GM12873 (cell line): ENCODE measurements at regions not wholly inside any gene's neighbourhood (a gene's known extent, or its start where the extent isn't known, plus 50 kb on each side); places are given as distances from the start of the nearest gene placed in this dataset.

ENCODE experiments used
- TF ChIP-seq, protein P1 (sequence below): IDR thresholded peaks from 2 replicates; pipeline ENCODE4 v1.5.1; 2012; ENCODE audit warnings: low read depth, mild to moderate bottlenecking, moderate library complexity, low read length, control low read depth; ENCODE audit not compliant: insufficient read depth; ENCODE audit errors: missing control alignments

DNA sequence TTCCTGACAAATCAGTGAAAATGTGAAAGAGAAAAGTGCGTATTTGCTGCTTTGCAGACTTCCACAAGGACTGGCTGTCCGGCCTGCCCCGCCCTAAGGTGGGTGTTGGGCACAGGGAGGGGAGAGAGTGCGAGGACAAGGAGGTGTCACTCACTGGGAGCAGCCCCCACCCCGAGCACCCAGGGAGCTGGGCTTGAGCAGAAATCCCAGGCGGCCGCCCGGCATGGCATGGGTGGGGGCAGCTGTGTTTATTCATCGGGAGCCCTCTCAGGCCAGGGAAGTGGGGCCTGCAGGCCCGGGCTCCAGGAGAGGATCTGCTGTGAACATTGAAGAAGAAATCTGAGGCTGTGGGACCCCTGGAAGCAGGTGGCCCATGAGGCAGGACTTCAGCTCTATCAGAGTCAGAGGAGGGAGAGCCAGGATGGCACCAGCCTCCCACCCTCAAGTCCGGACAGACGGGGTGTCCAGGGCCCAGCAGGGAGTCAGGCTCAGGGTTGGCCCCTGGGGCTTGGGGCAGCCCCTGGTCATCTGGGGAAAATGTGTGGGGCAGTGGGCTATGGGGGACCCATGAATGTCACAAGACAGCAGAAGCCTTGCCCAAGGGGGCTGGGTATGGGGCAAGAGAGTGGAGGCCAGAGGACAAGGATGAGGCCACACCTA, 164.4 kb upstream of the PPP2R2D start:
- TF ChIP-seq, protein P1, sequence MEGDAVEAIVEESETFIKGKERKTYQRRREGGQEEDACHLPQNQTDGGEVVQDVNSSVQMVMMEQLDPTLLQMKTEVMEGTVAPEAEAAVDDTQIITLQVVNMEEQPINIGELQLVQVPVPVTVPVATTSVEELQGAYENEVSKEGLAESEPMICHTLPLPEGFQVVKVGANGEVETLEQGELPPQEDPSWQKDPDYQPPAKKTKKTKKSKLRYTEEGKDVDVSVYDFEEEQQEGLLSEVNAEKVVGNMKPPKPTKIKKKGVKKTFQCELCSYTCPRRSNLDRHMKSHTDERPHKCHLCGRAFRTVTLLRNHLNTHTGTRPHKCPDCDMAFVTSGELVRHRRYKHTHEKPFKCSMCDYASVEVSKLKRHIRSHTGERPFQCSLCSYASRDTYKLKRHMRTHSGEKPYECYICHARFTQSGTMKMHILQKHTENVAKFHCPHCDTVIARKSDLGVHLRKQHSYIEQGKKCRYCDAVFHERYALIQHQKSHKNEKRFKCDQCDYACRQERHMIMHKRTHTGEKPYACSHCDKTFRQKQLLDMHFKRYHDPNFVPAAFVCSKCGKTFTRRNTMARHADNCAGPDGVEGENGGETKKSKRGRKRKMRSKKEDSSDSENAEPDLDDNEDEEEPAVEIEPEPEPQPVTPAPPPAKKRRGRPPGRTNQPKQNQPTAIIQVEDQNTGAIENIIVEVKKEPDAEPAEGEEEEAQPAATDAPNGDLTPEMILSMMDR = no peak

GRCh38 chr10:131737543-131738395, 163.0 kb upstream of the PPP2R2D start:
- TF ChIP-seq, protein P1 = no peak

DNA sequence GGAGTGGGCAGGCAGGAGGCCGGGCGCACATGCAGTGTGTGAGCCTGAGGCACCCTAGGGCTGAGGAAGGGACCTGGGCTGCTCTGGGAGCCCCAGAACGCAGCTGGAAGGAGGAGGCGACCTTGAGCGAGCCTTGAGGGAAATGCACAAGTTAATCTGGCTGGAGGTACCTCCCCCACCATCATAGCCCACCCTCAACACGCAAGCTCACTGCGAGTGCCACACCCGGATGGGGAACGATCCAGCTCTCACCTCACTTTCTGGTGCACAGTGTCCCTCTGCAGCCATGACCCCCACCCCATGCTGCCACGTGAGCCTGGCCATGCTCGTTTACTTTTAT, 162.4 kb upstream of the PPP2R2D start:
- TF ChIP-seq, protein P1 = no peak

GRCh38 chr10:131739206-131739605, 161.6 kb upstream of the PPP2R2D start:
- TF ChIP-seq, protein P1 = no peak

DNA sequence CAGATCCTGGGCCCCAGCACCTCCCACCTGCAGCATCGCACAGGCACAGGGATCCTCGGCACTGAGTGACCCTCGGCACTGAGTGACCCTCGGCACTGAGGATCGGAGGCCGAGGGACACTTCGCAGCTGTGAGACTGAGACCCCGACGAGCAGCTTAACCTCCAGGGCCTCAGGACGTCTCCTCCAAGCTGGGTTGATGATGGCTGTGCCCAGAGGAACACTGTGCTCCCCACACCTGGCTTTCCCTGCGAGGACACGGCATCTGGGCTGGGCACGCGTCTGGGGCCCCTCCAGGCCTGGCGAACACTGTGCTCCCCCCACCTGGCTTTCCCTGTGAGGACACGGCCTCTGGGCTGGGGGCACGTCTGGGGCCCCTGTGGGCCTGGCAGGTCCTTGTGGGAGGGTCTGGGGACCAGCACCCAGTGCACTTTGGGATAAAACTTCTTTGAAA, 158.3 kb upstream of the PPP2R2D start:
- TF ChIP-seq, protein P1 = no peak

DNA sequence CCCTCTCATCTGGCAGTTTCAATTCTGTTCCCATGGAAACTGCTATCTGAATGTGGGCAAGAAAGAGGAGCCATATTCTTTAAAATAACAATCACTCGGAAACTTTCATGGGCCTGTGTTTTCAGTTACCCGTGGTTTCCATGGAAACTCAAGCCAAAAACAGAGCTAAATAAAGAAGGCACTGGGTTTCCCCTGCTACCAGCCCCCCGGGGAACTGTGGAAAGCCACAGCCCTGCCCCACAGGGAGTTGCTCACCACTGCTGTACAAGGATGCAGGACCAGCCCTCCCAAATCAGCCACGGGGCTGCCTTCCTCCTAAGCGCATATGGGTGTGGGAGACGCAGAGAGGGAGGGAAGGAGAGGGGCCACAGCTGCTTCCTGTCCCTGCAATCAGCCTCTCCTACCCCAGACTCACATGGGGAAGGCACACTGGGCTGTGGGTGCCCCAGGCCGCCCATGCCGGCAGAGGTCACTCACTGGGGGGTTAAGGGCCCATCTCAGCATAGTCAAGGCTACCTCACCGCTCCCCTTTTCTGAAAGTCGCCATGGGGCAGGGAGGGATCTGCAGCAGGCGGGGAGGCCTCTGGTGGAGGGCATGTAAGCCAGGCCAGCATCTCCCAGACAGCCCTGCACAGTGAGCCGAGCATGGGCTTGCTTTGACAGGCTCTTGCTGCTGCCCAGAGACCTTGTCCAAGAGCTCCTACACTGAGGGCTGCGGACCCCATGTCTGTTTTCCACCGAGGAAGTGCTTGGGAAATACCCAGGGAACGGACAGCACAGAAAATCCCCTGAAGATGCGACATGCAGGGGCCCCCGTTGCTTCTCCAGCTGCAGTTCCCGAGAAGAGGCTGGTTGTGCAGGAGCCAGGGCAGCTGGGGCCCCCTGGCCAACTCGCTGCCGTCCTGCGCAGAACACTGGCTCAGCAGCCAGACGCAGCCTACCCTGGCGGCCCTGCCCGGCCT, 157.3 kb upstream of the PPP2R2D start:
- TF ChIP-seq, protein P1 = no peak
